Upper lobe of right lung (tissue), 1 donor: ENCODE measurements at regions not wholly inside any gene's neighbourhood (a gene's known extent, or its start where the extent isn't known, plus 50 kb on each side); places are given as distances from the start of the nearest gene placed in this dataset.

Experiments
- ATAC-seq: fragments of 200-7000 bp; cut with Tn5 transposase; one replicate; pipeline ENCODE4 v1.9.1; 2020; ENCODE audit warnings: mild to moderate bottlenecking, moderate library complexity
- DNase-seq: peaks from one replicate; pipeline ENCODE4 v3.0.0-alpha.2; 2020
- H3K27ac ChIP-seq: fragments of 200-600 bp; one replicate; pipeline ENCODE4 v1.8.0; 2022
- H3K27me3 ChIP-seq: fragments of 200-600 bp; one replicate; pipeline ENCODE4 v1.8.0; 2022; ENCODE audit warnings: mild to moderate bottlenecking
- H3K36me3 ChIP-seq: fragments of 200-600 bp; one replicate; pipeline ENCODE4 v1.8.0; 2022
- H3K4me1 ChIP-seq: fragments of 200-600 bp; one replicate; pipeline ENCODE4 v1.8.0; 2022
- H3K4me3 ChIP-seq: fragments of 200-600 bp; one replicate; pipeline ENCODE4 v1.8.0; 2022; ENCODE audit warnings: mild to moderate bottlenecking
- H3K9me3 ChIP-seq: fragments of 200-600 bp; one replicate; pipeline ENCODE4 v1.8.0; 2022
- CTCF ChIP-seq: fragments of 200-600 bp; IDR thresholded peaks from one replicate; pipeline ENCODE4 v1.8.0; 2022; ENCODE audit warnings: antibody characterized with exemption
- intact Hi-C: fragments of 100-400 bp; cut with DNase I; formaldehyde crosslinking; loops from one replicate; pipeline ENCODE4 v1.11.0; 2022
- donor health status: DM: no; HTN: yes; CAD: no; lungs with severe emphysema.

DNA sequence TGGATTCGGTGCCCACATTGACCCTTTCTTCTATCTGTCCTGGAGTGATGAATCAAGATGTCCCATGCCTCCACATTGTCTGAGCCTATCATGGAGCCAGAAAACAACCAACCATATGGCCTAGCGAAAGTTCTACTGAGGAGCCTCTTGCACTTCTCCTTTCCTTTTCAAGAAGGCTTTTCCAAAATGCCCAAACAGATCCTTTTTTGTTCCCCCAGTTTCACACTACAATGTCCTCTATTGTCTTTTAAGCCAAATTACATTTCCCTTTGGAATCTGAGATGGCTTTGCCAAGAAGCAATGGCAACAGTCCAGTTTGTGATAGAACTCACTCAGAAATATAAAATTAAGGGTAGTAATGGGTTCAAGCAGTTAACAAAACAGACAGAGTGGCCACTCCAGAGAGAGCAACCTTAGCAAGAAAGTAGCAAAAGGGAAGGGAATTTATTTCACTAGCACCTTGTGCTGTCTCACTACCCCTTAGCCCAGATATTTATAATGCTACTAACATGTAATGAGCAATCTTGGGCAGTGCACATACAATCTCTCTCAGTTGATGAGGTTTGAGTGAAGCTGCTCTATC lies 194.6 kb upstream of the PDE1C start:
- intact Hi-C loops, result no loop called here
- Histone ChIP-seq H3K27me3 (no peaks in the 10 kb centered on the region), H3K36me3 (no peaks in the 10 kb centered on the region), H3K9me3 (no peaks in the 10 kb centered on the region), H3K27ac (no peak overlapping the region), H3K4me1 (no peaks in the 10 kb centered on the region), H3K4me3 (no peak overlapping the region)
- no peak for TF ChIP-seq CTCF
- ATAC-seq (no peak), DNase-seq (no peak)

GRCh38 chr7:32263611-32264010 lies 193.4 kb upstream of the PDE1C start:
- TF ChIP-seq CTCF, result no peak
- Histone ChIP-seq H3K27ac (no peak overlapping the region), H3K27me3 (no peaks in the 10 kb centered on the region), H3K9me3 (no peaks in the 10 kb centered on the region), H3K4me3 (no peak overlapping the region), H3K36me3 (no peaks in the 10 kb centered on the region), H3K4me1 (no peaks in the 10 kb centered on the region)
- DNase-seq (no peak), ATAC-seq (no peak)
- intact Hi-C loops, result no loop called here

- Histone ChIP-seq H3K27ac (no peak overlapping the region), H3K9me3 (no peaks in the 10 kb centered on the region), H3K4me1 (no peaks in the 10 kb centered on the region), H3K27me3 (no peaks in the 10 kb centered on the region), H3K36me3 (no peaks in the 10 kb centered on the region), H3K4me3 (no peak overlapping the region)
- intact Hi-C loops, result no loop called here
- TF ChIP-seq CTCF, result no peak
- DNase-seq (no peak), ATAC-seq (peak; percentile 17)
Measured at GRCh38 chr7:32262315-32262714, 192.1 kb upstream of the PDE1C start.

DNA sequence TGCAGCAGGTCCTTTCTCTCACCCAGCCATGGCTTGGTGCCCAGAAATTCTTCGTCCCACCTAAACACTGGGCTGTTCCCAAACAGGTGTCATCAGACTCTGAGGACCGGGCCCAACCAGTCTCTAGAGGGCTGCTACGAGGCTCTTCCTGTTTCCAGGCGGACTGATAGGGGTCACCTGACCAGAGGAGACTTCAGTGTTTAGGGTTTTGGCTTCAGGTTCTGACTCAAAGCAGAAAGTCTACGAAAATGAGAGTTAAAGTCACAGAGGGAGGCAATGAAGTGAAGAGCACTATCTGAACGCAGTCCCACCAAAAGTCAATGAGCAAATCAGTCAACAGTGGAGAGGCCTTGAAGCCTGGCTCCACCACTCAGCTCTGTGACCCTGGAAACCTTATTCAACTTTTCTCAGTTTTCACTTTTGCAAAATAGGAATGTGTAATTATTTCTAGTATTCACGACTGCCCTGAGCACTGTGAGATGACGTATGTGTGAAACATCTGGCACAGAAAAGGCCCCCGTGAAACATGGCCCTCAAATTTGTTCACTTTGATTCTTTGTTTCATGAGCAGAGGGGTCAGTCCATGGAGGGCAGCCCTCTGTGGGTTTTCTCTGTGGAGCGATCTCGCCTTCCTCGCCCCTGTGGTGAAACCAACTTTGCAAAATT lies 189.9 kb upstream of the PDE1C start:
- TF ChIP-seq CTCF, result no peak
- ATAC-seq (peak; percentile 34), DNase-seq (no peak)
- Histone ChIP-seq H3K27me3 (no peaks in the 10 kb centered on the region), H3K9me3 (no peaks in the 10 kb centered on the region), H3K4me3 (no peak overlapping the region), H3K36me3 (no peaks in the 10 kb centered on the region), H3K27ac (no peak overlapping the region), H3K4me1 (no peaks in the 10 kb centered on the region)
- intact Hi-C loops, result no loop called here

DNA sequence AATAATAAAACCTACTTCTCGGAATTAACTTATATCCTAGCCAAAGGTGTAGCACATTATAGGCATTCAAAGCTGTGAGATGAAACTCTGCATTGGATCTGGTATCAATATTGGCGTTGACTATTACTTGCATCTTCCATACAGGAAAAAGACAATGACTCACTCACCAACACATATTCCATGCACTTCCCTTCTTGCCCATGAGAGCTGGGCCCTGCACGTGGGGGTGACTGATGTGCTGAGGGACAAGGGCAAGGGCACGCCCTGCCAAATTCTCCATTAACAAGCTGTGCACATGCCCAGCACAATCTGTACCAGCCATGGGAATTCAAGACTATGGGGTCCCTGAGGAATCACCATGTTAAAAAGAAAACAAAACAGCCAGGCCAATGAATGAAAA lies 188.1 kb upstream of the PDE1C start:
- H3K9me3 ChIP-seq, result no peaks in the 10 kb centered on the region
- DNase-seq, result no peak
- intact Hi-C loops, result no loop called here
- ATAC-seq, result no peak
- H3K36me3 ChIP-seq, result no peaks in the 10 kb centered on the region
- no peaks in the 10 kb centered on the region for H3K27me3 ChIP-seq
- no peak overlapping the region for H3K4me3 ChIP-seq
- H3K27ac ChIP-seq, result no peak overlapping the region
- no peaks in the 10 kb centered on the region for H3K4me1 ChIP-seq
- TF ChIP-seq CTCF, result no peak
